ENCODE measurements at regions not wholly inside any gene's neighbourhood (a gene's known extent, or its start where the extent isn't known, plus 50 kb on each side); places are given as distances from the start of the nearest gene placed in this dataset.
"Not testable (repeated sequence)": the region's sequence is repeated elsewhere in the genome, so short reads cannot be mapped to it uniquely, and the experiment has no call there.

DNA sequence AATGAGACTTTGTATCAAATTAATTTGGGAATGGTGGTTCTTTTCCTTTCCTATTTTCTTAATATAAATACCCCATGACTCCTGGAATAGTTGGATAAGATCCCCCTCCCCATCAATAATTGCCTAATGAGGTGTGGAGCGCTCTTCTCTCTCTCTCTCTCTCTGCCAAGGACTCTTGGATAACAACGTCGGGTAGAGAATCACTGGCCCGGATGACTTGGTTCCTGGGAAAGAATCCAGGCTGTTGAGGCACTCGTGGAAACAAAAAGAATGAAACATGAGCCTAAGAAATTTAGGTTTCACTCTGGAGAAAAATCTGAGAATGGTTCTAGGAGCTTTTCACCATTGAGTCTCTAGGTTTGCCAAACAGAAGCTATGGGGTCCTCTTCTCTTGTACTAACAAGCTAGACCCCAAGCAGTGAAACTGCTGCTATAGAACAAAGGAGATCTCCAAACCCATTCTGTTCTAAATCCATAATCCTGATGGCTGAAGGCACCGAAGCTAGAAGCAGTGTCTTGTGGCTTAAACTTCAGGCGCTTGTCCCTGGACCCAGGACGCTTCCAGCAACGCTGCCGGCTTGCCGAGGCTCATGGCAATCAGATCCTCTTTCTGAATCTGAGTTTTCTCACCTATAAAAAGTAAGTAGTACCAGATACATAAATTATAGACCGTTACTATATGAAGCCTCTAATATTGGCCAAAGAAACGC is 241.6 kb upstream of the BTBD3 start:
- DNase-seq = peak in 1 of 2 experiments; percentile 17

DNA sequence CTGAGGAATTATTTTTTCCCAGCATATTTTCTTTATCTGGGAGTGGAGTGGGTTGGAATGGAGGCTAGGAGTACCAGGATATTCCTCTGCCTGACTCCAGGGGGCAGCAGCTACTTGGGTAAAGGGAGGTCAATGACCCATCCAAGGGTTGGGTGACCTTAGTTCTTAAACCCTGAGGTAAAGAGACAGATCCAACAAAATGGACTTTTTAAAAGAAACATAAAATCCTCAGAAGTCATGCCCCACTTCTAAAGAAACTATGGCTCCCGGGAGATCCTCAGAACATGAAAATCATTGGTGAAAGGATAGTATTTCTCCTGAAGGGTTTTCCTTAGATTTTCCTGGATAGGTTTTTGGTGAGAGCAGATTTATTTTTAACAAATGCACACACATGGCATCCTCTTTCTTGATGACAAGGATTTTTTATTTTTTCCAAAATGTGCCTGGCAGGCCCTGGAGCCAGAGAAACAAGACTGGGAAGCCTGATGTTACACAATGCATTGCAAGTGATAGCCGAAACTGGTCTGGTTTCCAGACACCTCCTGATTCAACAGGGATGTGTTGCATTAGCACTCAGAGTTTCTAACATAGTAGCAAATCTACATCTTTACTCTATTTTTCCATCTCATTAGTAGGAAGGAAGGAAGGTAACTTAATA is 240.9 kb upstream of the BTBD3 start:
- peak in 1 of 2 experiments; percentile 64 for DNase-seq

DNA sequence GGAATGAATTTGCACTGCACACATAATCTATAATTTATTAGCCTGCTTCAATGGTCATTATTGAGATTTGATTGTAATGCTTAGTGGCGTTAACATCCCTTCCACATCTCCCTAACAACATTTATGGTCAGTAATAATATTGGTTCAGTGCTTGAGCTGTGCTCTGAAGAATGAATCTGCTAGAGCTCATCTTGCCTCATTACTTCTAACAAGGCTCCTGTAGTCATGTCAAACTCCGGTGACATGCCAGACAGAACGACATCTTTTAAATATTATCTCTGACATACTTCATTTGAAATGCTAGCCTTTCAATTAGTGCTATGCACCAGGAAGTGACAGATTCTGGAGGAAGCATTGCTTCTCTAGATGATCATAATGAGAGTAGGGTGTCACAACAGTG is 240.3 kb upstream of the BTBD3 start:
- DNase-seq = no peak

DNA sequence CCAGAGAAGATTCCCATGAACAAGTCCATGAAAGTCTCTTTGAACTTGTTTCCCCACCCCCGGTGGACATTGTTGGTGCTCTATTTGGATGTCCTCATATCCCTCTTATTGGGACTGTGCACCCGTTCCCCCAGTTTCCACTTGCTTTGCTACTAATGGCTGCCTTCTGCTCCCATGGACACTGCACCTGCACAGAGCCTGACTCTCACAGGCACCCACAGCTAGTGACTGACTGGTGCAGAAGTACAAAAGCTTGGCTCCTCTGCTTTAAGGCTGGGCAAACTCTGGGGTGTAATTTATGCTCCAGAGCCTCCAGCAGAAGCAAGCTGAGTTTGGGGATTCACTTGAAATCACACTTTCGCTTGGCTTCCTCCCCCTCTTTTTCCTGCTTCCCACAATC is 239.9 kb upstream of the BTBD3 start:
- DNase-seq = no peak

DNA sequence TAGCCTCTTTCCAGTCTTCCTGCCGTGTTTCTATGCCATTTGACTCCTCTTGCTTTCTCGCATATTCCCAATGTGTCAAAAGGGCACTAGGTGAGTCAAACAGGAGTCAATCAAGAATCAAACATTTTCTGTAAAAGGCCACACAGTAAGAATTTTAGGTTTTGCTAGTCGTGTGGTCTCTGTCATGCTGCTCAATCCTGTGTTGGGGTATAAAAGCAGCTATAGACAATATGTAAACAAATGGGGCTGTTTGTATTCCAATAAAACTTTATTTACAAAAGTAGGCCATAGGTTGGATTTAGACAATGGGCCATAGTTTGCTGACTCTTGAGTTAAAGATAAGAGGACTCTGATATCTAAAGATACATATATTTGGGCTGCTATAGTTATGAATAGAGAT is 235.4 kb upstream of the BTBD3 start:
- DNase-seq = no peak

DNA sequence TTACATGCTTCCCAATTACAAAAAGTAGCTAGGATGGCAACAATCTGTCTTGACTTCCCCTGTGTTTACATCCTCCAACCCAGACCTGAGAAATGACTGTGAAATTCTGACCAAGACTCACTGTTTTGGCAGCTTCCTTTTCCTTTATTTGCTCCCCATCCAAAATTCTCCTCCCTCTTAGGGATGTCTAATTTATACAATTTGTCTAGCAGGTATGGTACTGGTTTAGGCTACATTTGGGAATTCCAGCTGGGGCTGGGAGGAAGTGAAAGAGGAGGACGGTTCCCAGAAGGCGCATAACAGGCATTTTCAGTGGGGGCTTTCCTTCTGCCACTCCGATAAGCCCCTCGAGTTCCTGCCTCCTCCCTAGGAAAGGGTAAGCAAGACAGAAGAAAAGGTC is 231.5 kb upstream of the BTBD3 start:
- DNase-seq = no peak

DNA sequence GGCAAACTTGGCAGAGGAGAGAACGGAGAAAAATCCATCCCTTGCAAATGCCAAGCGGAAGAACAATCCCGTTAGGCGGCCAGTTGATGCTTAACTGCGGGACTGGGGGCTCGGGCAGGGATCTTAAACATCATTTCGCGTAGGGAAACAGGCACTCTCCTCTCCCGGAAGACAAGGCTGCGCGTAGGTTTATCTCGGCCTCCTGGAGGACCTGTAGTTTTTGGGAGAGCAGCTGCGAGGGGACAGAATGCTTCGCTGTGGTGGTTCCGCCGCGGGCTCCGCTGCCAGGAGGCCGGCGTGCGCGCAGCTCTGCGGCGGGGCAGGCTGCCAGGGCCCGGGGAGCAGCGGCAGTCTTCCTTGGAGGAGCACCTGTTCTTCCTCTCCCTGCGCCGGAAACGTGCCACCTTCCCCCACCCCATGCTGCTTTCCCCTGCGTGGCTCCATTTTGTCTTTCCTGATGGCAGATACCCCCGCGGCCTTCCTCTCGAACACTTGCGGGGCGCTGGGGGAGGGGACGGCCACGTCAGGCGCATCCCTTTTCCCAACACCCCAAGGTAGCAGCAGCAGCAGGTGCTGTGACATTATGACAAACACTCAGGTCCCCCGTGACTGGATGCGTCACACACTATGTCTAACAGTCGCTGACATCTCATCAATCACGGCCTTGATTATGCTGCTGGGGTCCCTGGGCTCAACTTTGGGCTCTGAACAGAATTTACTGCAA is 230.7 kb upstream of the BTBD3 start:
- peak; percentile 67 to 77 for DNase-seq

DNA sequence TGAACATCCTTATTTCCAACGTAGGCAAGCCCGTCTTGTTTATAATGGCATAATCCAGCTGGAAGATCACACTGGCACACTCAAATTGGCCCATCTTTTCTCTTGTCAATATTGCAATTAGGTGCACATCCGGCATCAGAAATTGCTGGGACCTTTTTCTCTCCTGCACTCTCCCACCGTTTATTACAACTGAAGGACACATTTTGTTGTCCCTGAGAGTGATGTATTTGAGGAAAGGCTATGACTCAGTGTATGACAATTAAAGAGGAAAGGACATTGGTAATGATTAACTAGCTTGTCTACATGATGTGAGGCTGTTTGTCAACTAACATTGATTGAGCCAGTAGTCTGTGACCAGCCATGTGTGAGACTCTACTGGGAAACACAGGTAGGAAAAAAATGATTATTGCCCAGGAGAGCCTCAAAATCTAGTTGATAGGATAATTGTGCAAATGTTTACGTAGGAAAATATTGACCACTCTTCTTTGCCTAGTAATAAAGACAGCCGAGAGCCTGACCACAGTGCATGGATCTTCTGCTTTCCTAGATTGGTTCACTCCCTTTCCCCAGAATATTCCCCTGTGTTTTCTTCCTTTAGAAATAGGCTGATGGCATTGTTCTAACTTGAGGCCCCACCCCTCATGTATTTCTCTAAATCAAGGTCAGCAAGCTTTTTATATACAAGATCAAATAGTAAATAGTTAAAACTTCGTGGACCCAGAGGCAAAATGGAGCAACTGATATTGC is 230.0 kb upstream of the BTBD3 start:
- DNase-seq = no peak

DNA sequence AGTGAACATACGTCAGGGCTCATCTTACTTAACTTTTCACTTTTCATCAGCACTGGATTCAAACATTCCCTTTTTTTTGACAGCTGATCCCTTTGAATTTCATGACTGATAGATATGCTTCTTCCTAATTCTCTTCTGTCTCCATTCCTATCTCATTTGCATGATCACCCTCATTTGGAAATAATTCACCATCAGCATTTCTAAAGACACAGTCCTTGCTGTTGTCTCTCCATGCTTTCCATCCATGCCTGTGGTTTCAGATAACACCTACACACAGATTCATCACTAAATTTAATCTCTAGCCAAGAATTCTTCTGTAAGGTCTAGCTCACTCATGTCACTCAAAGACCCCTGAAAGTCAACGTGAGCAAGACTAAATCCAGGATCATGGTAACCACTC is 228.4 kb upstream of the BTBD3 start:
- no peak for DNase-seq

DNA sequence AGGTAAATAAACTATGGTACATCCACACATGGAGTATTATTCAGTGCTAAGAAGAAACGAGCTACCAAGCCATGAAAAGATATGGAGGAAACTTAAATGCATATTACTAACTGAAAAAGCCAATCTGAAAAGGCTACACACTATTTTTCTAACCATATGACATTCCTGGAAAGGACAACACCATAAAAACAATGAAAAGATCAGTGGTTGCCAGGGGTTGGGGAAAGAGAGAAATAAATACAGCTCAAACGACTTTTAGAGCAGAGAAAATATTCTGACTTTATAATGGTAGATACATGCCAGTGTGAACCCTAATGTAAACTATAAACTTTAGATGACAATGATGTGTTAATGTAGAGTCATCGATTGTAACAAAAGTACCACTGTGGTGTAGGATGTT is 225.9 kb upstream of the BTBD3 start:
- DNase-seq = no peak

DNA sequence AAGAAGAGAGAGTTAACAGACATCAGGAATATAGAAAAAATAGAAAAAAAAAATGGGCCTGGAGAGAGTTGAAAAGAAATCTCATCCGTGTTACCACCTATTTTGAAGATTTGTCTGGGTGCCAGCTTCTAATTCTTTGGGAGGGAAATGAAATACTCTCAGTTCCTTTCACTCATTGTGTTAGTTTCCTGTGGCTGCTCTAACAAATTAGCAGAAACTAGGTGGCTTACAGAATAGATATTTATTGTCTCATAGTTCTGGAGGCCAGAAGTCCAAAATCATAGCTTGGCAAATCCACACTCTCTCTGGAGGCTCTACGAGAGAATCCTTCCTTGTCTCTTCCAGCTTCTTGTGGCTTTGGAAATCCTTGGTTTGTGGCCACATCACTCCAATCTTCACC is 225.1 kb upstream of the BTBD3 start:
- no peak for DNase-seq

DNA sequence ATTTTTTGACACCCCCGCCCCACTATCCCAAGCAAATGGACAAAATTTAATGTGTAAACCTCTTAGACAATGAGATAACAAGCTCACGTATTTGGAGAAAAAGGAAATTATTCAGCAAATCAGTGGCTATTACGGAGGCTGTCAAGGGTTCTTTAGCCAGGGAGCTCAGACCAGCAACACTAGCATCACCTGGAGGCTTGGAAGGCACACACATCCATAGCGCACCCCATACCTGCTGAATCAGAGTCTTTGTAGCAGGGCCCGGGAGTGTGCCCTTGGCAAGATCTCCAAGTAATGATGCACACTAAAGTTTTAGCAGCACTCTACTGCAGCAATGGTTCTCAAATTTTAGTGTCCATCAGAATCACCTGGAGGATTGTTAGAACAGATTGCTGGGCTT is 223.2 kb upstream of the BTBD3 start:
- no peak for DNase-seq

DNA sequence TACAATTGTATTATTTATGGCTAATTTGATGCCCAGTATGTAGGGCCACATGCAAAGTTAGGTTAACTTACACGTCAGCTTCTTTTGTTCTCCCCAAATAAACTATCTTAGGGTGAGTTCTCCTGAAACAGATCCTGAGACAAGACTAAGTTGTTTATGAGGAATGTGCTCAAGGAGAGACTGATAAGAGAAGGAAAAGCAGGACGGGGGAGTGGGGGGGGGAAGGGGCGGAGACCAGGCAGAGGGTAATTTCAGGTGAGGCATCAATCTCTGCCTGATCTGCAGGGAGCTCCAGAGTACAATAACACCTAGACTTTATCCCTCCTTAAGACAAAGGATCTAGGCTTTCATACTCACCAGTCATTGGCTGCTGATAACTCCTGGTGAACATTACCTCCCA is 220.6 kb upstream of the BTBD3 start:
- DNase-seq = no peak

DNA sequence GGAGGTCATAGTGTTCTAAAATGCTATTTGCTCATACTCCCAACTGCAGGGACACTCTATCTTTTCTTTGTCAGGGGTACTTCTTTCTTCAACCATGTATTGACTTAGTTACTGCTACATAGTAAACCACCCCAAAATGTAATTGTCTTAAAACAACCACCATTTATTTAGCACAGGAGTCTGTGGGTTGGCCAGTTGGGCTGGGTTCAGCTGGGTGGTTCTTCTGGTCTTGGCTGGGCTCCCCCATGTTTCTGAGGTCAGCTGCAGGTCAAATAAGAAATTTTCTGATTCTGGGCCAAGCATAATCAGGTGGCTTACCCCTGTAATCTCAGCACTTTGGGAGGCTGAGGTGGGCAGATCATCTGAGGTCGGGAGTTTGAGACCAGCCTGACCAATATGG is 220.0 kb upstream of the BTBD3 start:
- no peak for DNase-seq

DNA sequence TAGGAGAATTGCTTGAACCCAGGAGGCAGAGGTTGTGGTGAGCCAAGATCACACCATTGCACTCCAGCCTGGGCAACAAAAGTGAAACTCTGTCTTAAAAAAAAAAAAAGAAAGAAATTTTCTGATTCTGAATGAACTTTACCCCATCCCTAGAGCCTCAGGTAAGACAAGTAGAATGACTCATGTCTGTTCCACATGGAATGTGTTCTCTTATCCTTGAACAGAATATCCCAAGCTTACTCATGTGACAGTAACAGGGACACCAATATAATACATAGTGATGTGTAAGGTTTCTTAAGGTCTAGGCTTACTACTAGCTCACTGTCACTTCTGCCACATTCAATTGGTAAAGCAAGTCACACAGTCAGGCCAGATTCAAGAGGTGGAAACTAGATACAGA is 219.6 kb upstream of the BTBD3 start:
- DNase-seq = no peak

DNA sequence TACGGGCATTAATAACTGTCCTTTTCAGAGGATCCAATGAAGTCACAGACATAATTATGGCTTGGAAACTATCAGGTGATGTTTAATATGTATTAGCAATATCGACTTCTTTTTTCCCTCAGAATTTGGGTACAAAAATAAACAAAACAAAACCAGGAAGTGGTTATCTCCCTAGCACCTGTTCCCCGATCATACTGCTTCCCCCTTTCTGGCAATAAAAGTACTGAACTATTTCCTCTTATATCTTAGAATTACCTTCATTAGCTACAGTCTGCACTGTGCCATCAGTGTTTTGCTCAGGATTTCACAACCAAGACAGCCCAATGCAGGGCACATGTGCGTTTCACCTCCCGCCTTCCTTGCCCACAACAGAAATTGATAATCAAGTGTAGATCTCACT is 216.9 kb upstream of the BTBD3 start:
- no peak for DNase-seq

DNA sequence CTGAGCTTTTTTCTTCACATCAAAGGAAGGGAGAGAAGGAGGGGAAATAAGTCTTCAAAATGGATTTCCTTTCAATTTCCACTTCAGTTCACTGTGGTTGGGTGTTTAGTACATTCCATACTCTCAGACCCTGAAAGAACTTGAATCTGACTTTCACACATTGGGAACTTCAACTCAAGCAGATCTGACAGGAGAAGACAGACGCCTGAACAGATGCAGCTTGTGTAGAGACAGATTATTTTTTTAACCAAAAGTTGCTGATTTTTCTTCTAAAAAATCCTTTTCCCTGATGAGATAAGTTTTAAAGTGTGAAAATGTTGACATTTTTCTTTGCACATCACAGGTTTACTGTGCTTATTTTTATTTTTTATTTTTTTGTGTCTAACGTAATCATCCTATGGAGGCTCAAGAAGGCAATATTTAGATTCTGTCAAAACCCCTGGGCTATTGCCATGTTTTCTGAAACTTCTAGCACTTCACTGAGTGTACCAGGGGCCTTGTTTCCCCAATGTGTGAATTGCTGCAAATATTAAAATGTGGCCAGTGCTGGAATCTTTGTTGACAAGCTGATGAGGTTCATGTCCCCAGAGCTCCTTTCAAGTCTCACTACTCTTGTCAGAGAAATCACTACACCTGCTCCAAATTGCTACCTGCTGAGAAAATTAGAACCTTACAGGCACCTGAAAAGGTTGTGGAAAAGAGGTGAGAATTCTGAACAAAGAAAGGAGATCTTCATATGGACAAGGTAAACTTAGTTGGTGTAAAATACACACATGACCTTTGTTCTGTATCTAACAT is 214.8 kb upstream of the BTBD3 start:
- DNase-seq = no peak

DNA sequence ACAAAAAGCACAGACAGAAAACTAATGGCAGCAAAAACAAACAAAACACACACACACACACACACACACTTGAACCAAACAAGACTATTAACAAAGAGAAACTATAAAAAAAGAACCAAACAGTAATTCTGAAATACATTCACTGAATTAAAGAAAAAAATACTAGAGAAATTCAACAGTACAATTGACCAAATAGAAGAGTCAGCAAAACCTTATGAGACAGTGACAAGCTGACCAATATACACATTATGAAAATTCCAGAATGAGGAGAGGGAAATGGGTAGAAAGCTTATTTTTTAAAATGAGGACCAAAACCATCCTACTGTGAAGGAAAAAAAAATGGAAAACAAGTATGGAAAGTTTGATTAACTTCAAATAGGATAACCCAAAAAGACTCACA is 212.2 kb upstream of the BTBD3 start:
- DNase-seq = no peak

DNA sequence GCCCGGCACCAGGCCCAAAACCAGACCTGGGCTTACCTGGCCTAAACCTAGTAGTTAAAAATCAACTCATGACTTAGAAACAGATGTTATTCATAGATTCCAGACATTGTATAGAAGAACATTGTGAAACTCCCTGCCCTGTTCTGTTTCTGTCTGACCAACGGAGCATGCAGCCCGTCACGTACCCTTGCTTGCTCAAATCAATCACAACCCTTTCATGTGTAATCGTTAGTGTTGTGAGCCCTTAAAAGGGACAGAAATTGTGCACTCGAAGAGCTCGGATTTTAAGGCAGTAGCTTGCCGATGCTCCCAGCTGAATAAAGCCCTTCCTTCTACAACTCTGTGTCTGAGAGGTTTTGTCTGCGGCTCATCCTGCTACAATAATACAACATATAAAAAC is 209.5 kb upstream of the BTBD3 start:
- DNase-seq = not testable (repeated sequence)

DNA sequence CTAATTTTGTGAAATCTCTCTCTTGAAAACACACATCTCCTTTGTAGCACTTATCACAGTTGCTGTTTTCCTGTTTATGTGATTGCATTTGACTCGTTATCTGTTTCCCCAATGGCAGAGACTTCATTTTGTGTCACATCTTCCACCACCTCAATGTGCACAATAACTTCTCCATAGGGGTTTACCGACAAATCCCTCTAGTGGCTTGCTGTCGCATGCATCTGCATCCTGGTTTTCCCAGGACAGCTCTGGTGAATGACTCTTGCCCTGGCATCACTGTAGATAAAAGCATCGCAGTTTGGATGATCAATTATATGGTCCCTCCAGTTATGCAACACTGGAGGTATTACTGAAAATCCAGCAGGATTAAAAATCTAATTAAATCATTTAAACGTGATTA is 206.5 kb upstream of the BTBD3 start:
- no peak for DNase-seq

DNA sequence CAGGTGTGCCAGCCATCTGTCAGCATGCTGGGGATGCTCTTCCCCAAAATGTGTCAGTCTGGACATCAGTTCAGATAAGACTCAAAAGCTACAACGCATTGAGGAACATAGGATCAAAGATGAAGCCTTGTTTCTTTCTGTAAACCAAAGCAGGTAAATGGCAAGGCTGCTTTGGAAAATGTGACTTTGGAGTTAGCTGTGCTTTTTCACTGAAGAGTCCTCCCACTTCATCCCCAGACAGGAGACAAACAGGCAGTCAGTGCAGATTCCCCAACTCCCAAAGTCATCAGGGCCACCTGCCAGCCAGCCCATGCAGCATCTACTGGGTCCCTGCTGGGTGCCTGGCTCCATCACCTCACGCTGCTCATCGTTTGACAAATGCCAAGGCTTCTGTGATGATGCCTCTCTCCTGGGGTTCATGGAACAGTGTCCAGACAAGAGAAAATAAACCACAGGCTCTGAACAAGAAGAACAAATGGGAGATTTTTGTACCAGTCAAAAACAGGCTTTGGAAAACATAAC is 205.0 kb upstream of the BTBD3 start:
- peak; percentile 89 for DNase-seq

DNA sequence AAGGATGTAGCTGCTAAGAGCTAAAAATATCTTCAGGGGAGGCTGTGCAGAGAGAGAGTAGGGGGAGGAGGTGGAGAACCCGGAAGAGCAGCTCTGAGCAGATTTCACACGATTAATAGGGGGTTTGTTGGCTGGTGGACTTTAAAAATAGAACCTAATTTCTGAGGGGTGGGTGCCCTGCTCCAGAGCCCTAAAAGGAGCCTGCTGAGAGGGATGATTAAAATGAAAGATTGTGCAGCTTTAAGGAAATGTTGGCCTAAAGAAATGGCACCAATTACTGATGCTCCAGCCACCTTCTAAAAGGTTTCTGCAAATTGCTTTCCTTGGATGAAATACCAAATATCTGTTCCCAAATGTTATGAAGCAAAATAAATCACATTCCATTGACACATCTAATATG is 202.8 kb upstream of the BTBD3 start:
- no peak for DNase-seq

All from cerebellar nuclear complex (tissue), 1 donor.